ENCODE measurements at regions not wholly inside any gene's neighbourhood (a gene's known extent, or its start where the extent isn't known, plus 50 kb on each side); places are given as distances from the start of the nearest gene placed in this dataset.
"Not testable (repeated sequence)": the region's sequence is repeated elsewhere in the genome, so short reads cannot be mapped to it uniquely, and the experiment has no call there.

GRCh38 chr6:150684161-150684560, 84.5 kb downstream of the PLEKHG1 start:
- DNase-seq = no peak

GRCh38 chr6:150684714-150685459, 85.2 kb downstream of the PLEKHG1 start:
- DNase-seq = peak; percentile 13

GRCh38 chr6:150685860-150686259, 86.2 kb downstream of the PLEKHG1 start:
- peak; percentile 41 for DNase-seq

GRCh38 chr6:150686566-150686965, 86.9 kb downstream of the PLEKHG1 start:
- no peak for DNase-seq

GRCh38 chr6:150687508-150687907, 87.8 kb downstream of the PLEKHG1 start:
- no peak for DNase-seq

GRCh38 chr6:150689900-150690590, 90.4 kb downstream of the PLEKHG1 start:
- no peak for DNase-seq

- DNase-seq = no peak
Measured at GRCh38 chr6:150690681-150691080, 91.0 kb downstream of the PLEKHG1 start.

GRCh38 chr6:150691463-150691862, 91.8 kb downstream of the PLEKHG1 start:
- peak; percentile 57 for DNase-seq

GRCh38 chr6:150692604-150693003, 92.9 kb downstream of the PLEKHG1 start:
- DNase-seq = no peak

- DNase-seq = no peak
Measured at GRCh38 chr6:150694889-150695288, 95.2 kb downstream of the PLEKHG1 start.

GRCh38 chr6:150695652-150696051, 96.0 kb downstream of the PLEKHG1 start:
- no peak for DNase-seq

GRCh38 chr6:150696190-150696589, 96.5 kb downstream of the PLEKHG1 start:
- no peak for DNase-seq

- not testable (repeated sequence) for DNase-seq
Measured at GRCh38 chr6:150696918-150697317, 97.2 kb downstream of the PLEKHG1 start.

- DNase-seq = no peak
Measured at GRCh38 chr6:150697515-150697914, 97.8 kb downstream of the PLEKHG1 start.

GRCh38 chr6:150698391-150698790, 98.7 kb downstream of the PLEKHG1 start:
- DNase-seq = no peak

- peak; percentile 77 for DNase-seq
Measured at GRCh38 chr6:150702675-150703074, 103.0 kb downstream of the PLEKHG1 start.

- no peak for DNase-seq
Measured at GRCh38 chr6:150704447-150705192, 104.9 kb downstream of the PLEKHG1 start.

- peak; percentile 6 for DNase-seq
Measured at GRCh38 chr6:150705392-150705791, 105.7 kb downstream of the PLEKHG1 start.

GRCh38 chr6:150710236-150710635, 110.6 kb downstream of the PLEKHG1 start:
- no peak for DNase-seq

- DNase-seq = no peak
Measured at GRCh38 chr6:150711061-150711460, 111.4 kb downstream of the PLEKHG1 start.

GRCh38 chr6:150711584-150712504, 112.2 kb downstream of the PLEKHG1 start:
- DNase-seq = no peak

GRCh38 chr6:150712505-150713252, 113.0 kb downstream of the PLEKHG1 start:
- DNase-seq = no peak
